HG02588 (cell line): ENCODE measurements at regions not wholly inside any gene's neighbourhood (a gene's known extent, or its start where the extent isn't known, plus 50 kb on each side); places are given as distances from the start of the nearest gene placed in this dataset.

ENCODE experiments used
- ATAC-seq: cut with Tn5 transposase; IDR thresholded peaks from one replicate; pipeline ENCODE4 v1.9.1; 2021; ENCODE audit warnings: mild to moderate bottlenecking, moderate library complexity; ENCODE audit not compliant: unreplicated experiment

DNA sequence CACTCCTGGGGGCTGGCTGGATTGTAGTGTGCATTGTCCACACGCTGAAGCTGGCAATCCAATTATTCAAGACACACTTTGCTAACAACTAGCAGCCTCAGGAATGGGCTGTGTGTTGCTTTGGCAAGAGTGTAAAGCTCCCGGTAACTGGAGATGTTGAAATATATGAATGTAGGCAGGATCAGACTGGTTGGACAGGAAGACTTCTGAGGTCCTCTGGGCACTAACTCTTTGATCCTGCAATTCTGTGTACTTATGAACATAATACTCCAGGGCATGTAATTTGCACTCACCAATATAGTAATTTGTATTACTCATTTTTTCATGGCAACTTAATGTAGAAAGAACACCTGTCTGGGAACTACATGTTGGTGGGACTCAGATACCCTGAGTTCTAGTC is 106.7 kb upstream of the SLC28A3 start:
- no peak for ATAC-seq

DNA sequence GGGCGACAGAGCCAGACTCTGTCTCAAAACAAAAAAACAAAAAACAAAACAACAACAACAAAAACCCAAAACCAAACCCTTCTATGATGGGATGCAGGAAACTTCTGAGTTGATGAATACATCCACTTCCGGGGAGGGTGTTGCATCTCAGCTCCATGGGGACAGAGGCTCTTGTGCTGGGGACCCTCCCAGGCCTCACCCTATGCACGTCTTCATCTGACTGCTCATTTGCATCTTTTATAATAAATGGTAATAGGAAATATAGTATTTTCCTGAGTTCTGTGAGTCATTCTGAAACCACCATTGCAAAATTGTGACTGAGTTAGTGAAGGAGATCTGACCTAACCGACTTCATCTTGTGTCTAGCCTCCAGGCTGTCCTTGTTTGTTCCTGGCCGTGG is 109.5 kb upstream of the SLC28A3 start:
- no peak for ATAC-seq

DNA sequence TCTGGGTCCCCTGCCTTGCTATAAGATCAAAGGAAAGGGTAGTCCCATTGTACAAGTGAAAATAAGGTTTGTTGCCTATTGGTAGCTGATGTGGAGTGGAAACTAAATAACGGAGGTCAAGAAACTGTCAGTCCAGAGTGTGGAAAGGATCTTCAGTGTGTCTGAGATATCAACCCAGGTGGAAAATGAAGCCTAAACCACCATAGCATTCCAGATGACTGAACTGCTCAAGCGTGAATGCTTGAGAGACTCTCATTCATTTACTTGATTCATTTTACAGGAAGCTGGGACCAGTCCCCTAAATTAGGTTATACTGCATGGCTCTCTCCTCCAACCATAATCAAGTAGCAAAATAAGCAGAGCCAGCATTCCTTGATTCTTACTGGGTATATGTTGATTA is 116.0 kb upstream of the SLC28A3 start:
- no peak for ATAC-seq

DNA sequence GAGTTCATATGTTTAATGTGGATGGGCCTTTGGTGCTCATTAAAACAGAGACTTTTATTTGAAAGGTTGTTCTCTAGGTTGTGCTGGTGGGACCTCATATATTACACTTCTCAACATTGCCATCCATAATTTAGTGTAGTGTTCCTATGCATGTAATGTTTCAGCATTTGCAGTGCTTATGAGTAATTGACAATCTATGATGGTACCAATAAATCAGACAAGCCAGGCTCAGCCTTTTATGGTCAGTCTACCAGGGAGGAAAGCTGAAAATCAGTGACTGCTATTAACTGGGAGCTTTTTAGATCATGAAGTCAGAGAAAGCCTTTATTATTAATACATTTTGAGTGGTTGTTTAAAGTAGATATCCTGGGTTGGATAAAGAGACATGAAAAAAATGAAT is 120.1 kb upstream of the SLC28A3 start:
- ATAC-seq, result no peak

DNA sequence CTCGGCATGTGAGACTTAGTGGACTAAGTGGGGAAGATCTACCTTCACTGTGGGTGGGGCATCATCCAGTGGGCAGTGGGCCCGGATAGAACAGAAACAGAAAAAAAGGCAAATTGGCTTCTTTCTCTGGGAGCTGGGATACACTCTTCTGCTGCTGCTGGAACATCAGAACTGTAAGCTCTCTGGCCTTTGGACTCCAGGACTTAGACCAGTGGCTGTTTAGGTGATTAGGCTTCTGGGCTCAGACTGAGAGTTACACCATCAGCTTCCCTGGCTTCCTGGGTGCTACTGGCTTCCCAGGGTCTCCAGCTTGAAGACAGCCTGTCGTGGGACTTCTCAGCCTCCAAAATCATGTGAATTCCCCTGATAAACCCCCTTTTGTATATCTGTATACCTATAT is 122.7 kb upstream of the SLC28A3 start:
- ATAC-seq, result no peak

DNA sequence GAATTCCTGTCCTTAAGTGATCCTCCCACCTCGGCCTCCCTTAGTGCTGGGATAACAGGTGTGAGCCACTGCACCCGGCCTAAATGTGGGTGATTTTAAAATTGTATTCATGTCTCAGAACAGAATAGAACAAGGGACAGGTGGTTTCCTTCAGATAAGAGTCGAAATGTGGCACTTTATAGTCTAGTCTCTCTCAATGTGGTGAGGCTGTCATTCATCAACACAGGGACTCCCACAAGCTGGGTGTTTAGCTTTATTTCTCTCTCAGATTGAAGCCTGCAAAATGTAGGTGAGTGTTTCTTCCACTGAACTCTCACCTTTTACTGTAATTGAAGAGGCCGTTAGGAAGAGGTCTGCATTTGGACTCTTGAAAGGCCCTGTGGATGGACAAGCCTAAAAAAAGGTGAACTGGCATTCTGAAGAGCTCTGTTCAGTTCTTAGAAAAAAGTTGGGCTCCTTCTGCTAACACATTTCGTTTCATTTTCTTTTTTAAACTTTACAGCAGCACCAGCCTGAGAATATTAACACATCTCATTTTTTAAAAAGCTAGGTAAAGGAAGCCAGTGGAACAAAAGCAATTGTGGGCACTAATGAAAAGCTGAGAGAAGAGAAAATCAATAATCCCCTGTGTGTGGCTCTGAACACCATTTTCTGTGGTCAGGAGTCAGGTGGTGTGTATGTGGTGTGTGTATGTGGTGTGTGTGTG is 126.2 kb upstream of the SLC28A3 start:
- ATAC-seq, result no peak

DNA sequence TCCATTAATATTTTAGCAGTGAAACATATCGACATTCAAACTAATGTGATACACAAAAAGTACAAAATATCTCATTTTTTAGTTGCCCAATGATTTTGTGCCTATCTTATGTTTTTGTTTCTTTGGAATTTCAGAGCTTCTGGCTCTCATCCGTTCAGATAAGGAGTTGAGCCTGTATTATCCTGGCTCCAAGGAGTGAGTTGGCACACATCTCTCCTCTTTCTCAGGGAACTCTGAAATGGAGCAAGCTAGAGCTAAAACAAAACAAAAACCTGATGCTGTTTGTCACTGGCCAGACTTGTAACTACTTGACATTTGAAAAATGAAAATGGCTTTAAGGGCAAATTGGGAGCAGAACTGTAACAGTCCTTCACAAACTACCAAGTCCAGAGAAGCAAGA is 131.3 kb upstream of the SLC28A3 start:
- no peak for ATAC-seq

DNA sequence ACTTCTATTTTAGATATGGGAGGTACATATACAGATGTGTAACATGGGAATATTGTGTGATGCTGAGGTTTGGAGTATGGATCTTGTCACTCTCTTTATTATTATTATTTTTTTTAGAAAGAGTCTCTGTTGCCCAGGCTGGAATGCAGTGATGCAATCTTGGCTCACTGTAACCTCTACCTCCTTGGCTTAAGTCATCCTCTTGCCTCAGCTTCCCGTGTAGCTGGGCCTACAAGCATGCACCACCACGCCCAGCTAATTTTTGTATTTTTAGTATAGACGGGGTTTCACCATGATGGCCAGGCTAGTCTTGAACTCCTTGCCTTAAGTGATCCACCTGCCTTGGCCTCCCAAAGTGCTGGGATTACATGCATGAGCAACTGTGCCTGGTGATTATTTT is 138.4 kb upstream of the SLC28A3 start:
- ATAC-seq, result no peak

DNA sequence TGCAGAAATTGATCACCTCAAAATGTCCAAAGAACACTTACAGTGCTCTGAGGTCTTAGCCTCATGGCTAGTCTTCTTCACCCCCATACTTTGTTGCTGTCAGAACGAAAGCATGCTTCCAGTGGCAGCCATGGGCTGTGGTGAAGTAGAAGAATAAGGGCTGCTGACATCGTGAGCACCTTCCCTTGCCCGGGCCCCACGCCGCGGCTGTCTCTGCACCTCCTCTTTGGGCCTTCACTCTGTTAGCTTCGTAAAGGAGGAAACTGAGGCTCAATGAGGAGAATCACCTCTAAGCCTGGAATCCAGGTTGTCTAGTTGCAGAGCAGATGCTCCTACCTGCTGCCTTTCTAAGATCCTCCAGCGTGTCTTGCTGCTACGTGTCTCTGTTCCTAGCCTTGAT is 139.5 kb upstream of the SLC28A3 start:
- no peak for ATAC-seq

DNA sequence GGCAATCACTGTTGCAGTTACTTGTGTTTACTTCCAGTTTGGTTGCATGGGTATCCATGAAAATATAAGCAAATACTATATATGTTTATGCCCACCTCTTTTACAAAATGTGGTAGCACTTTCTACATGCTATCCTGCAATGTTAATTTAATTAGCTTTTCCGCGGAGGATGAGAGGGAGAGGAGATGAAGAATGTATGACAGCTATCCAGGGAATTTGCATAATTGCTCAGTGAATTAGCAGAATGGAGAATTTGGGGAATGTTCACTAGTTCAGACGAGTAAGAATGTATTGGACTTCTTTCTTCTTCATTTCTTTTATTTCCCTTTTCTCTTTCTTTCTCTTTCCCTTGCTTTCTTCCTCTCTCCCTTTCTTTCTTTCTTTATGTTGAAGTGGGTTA is 140.7 kb upstream of the SLC28A3 start:
- ATAC-seq, result no peak

DNA sequence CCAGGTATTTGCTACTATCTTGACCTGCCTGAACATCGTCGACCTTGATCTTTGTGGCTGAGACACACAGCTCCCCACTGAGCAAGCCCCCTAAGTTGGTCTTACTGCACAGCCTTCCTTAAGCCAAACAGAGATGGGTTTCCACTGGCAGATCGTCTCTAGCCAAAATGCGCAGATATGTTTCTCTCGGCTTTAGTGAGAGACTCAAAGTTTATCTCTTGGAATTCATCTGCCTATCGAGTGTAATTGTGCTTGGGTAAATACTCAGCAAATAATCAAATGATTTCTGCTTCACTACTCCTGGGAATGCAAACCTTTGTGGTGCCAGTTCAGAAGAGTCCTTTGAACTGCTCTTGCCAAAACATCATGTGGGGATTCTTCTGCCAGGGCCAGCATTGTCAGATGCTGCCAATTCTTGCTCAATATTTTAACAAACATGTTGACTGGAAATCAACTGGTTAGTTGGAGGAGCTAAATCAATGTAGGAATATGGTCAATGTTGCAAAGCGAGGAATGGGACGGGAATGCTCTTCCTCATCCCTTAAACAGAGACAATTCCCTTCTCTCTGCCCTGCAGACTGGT is 141.2 kb upstream of the SLC28A3 start:
- ATAC-seq, result no peak

DNA sequence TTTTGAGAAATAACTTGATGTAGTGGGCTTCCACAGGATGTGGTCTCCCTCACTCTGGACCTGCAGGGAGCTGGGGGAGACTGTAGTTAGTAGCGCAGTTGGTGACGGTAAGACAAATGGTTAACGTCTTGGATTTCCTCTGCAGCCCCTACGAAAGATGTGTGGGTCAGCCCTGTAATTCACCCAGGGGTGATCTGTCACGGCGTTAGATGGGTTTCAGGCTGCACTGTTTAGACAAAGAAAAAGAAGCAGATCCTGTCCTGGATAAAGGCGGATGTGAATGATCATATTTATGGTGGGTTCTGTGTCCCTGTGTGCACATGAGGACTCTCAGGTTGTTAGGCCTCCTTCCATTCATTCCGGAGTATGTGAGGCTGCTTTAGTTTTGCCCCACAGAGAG is 142.0 kb upstream of the SLC28A3 start:
- ATAC-seq, result no peak

DNA sequence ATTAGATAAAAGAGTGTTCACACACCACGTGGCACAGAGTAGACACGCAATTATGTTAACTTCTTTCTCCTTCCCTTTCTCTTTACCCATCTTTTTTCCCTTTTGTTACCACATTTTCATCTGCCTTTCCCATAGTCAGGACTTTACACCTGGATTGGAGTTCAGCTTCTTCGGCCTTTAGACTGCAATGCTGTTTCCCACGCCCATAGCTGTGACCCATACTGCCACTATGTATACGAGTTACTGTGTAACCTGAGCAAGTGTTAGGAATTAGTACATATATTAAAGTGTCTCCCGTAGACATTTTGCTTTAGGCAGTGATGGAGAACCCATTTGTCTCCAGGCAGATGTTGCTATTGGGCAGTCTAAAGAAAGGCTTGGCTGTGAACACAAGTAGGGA is 143.6 kb upstream of the SLC28A3 start:
- ATAC-seq, result no peak

DNA sequence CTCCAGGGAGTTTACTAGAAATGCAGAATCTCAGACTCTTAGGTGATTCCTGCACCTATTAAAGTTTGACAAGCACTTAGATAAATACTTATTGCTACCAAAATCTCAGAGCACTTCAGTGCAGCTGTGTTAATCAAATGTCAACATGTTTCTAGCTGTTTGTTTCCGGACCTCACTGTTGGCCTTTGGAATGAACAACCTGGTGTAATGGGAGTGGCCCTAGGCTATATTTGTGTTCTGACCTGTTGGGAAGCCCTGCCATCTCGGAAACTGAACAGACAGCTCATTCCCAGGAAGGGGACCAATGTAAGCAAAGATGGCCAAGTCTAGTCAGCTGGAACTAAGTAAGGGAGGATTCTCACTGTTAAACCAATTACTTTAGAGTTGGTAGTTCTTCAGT is 145.0 kb upstream of the SLC28A3 start:
- no peak for ATAC-seq

DNA sequence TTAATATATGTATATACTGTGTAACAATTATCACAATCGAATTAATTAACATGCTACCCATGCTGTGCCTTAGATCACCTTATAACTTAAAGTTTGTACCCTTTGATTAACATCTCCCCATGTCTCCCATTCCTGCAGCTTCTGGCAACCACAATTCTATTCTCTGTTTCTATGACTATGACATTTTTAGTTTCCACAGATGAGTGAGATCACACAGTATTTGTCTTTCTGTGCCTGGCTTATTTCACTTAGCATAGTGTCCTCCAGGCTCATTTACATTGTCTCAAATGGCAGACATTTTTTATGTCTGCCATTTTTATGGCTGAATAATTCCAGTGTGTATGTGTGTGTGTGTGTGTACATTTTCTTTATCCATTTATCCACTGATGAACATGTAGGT is 146.1 kb upstream of the SLC28A3 start:
- no peak for ATAC-seq

DNA sequence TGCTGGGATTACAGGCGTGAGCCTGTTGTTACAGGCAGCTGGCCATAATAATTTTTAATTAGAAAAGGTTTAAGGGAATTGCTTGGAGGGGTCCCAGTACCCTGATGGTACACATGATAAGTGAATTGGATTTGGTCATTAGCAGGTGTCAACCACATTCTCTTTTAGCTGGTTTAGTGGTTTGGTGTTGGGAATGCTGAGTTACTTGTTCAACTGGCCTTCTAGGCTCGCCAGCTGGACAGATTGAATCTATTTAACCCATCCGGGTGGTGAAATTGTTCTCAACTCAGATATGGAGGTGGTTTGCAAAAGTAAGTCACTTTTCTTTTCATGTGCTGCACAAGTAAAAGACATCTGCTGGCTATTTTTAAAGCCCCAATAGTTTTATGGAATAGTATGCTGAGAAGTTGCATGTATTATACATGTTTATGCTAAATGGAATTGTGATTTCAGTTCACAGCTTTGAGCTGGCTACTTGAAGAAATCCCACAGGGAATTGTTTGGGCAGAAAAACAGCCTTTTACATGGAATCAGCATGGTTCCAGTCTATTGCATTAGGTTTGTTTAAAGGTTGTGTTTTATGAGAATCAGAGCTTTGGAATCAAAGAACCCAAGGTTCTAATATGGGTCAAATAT is 149.8 kb upstream of the SLC28A3 start:
- ATAC-seq, result no peak

DNA sequence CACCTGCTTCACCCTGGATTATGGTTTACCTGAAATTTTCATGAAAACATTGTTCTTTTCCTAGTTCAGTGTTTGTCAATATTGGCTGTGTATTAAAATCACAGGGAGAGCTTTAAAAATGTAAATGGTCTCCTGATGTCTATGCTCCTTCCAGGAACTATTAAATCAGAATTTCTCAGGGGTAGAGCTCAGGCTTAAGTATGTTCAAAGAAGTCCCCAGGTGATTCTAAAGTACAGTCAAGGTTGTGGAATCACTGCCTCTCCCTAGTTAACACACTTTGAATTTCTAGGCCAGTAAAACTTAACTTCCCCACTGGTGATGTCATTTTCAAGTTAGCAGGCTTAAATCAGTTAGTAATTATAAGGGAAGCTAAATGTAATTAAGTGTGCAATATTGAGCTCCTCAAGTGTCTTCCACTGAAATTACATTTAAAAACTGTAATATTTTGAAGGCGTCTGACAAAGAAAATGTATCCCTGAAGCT is 150.3 kb upstream of the SLC28A3 start:
- no peak for ATAC-seq

DNA sequence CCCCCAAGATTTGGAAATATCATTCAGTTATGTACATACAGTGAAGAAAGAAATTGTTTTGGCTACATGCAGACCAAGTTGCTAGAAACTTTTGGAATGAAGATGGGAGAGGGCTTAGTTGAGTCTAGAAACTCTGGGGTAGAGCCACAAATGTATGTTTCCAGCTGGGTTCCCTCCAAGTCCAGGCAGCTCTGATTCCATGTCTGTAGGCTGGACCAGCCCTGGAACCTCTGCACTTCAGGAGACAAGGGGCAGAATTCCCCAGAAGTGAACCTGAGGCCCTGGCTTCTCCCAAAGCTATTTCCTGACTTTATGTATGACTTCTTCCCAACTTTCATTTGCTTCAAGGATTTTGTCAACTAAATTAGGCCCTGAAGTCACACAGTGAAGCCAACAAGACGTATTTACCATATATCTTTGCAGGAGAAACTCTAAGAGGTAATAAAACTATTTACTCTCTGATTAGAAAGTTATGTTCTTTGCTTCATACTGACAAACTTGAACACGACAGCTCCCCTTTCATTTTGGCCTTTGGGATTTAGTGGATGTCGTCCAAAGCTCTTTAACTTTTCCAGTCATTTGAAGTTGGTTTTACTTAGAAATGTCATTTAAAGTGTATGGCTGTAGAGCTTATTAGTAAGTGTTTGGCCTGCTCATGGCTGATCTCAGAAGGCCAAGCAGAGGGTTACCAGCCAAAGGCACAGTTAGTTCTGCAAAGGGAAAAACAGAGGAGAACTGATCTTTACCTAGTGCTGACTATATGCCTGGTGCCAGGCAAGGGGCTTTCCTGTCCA is 152.0 kb upstream of the SLC28A3 start:
- no peak for ATAC-seq

DNA sequence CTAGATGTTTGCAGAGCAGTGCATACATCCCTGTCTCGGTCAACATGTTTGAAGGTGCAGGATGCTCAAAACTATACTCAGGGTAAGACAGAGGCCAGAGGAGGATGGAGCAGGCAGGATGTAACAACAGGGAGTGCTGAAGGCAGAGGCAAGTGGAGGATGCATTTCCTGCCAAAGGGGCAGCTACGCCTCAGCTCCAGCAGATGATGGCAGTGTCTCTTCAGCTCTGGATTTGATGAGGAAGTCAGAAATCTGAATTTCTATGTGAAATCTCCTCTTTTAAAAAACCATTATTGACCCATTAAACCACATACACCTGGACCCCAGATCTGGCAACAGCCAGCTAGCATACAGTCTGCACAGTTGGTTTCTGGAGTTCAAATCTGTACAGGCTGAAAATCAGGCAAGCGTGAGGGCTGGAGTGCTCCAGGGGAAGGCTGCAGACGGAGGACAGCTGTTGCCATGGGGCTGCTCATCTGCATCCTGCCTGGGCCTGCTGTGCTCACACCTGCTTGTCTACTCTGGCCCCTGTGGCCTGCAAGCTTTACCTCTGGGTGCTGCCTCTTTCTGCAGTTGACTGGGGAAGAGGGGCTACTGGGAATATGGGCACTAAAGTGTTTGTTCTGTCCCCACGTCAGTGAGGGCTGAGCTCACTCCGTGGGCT is 152.9 kb upstream of the SLC28A3 start:
- ATAC-seq, result no peak

DNA sequence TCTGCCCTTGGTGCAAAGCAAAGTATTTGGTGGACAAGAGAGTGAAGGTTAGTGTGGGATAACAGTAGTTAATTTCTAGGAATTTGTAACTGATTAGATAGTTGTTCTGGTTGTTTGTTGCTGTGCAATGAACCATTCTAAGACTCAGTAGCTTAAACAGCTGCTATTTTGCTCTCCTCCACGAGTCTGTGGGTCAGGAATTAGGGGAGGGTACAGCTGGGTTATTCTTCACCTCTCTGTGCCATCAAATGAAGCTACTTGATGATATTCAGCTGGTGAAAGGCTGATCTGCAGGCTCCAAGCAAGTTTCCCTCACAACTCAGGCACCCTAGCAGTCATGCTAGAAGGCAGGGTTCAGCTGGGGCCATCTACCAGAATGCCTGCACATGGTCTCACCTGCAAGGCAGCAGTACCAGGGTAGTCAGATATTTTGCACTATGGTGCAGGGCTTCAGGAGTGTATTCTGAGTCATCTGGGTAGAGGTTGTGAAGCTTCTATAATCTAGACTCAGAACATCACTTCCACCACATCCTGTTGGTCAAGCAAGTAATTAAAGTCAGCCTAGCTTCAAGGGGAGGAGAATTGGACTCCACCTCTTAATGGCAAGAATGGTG is 159.5 kb upstream of the SLC28A3 start:
- ATAC-seq, result peak; percentile 94

DNA sequence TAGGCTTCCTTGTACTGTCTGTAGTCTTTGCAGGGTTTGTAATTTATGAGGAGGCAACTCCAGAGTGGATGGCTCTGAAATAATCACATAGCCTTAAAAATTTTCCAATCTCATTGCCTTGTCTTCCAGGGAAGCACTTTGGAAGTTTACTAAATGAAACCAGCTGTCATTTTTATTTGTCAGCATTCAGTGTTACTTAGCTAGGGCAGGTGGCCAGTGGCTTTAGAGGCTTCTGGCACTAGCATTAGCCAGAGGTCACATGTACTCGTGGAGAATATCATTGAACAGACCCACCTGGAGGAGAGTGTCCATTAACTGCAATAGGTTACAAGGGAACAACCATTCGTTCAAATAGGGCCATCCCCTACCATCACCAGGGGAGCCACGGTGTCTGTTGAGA is 160.3 kb upstream of the SLC28A3 start:
- no peak for ATAC-seq
